MCF 10A (cell line): ENCODE measurements at regions not wholly inside any gene's neighbourhood (a gene's known extent, or its start where the extent isn't known, plus 50 kb on each side); places are given as distances from the start of the nearest gene placed in this dataset.

ENCODE experiments used
- BruUV-seq: library from RNA; stranded (reverse); fragments of 400-500 nt; replicated peaks from 2 replicates; lab custom pipeline; 2021; lab: Mats Ljungman, UMichigan
- CTCF ChIA-PET: fragments of 300-600 bp; sonication (Branson Sonifier 250); formaldehyde crosslinking; extraction: SDS; loops from one replicate; lab custom pipeline; 2021; ENCODE audit warnings: antibody characterized with exemption, inconsistent platforms; lab: Yijun Ruan, JAX
- POLR2A ChIA-PET: fragments of 300-600, 350-650 bp; sonication (Branson Sonifier 250); formaldehyde crosslinking; extraction: SDS; loops from one replicate; lab custom pipeline; 2020; ENCODE audit warnings: antibody characterized with exemption, inconsistent platforms; lab: Yijun Ruan, JAX
- DNase-seq: peaks from one replicate; pipeline ENCODE4 v3.0.0-alpha.2; 2018; ENCODE audit not compliant: unreplicated experiment
- H3K27ac Mint-ChIP-seq: one replicate; pipeline ENCODE4 v1.8.0; 2022; ENCODE audit warnings: mild to moderate bottlenecking, low read depth, mixed read lengths; ENCODE audit not compliant: unreplicated experiment
- H3K27me3 Mint-ChIP-seq: one replicate; pipeline ENCODE4 v1.8.0; 2022; ENCODE audit warnings: mixed read lengths; ENCODE audit not compliant: insufficient read depth, unreplicated experiment
- H3K36me3 Mint-ChIP-seq: one replicate; pipeline ENCODE4 v1.8.0; 2022; ENCODE audit warnings: mild to moderate bottlenecking, moderate library complexity, mixed read lengths; ENCODE audit not compliant: insufficient read depth, unreplicated experiment
- H3K4me1 Mint-ChIP-seq: one replicate; pipeline ENCODE4 v1.8.0; 2022; ENCODE audit warnings: mixed read lengths; ENCODE audit not compliant: insufficient read depth, unreplicated experiment
- H3K4me3 Mint-ChIP-seq: one replicate; pipeline ENCODE4 v1.8.0; 2022; ENCODE audit warnings: mild to moderate bottlenecking, moderate library complexity, mixed read lengths; ENCODE audit not compliant: unreplicated experiment
- H3K9me3 Mint-ChIP-seq: one replicate; pipeline ENCODE4 v1.8.0; 2022; ENCODE audit warnings: mixed read lengths; ENCODE audit not compliant: unreplicated experiment
- intact Hi-C: fragments of 100-400 bp; cut with micrococcal nuclease; formaldehyde crosslinking; loops from 2 replicates; pipeline ENCODE4 v1.14.1; 2022
- TF ChIP-seq, protein P1 (sequence below): fragments of 200-600 bp; IDR thresholded peaks from one replicate; pipeline ENCODE4 v1.8.0; 2022; ENCODE audit warnings: antibody characterized with exemption, mild to moderate bottlenecking; ENCODE audit not compliant: unreplicated experiment

DNA sequence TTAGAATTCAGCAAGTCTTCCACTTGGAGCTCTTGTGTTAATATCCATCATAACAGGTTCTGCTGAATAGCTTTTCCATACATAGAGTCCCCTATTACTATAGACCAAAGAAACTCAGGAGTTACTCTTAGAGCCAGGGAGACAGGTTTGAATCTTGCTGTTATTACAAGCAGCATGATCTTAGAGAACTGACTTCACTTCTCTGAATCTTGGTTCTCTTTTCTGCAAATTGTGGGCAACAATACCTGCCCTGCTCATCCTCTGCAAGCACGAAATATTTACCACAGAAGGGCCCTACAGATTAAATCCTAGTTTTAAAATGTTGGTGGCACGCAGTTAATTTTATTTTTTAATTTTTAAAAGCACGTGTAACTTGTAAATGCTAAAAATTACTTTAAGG is 111.7 kb downstream of the TLR4 start:
- H3K27me3 Mint-ChIP-seq = no peaks in the 10 kb centered on the region
- H3K4me1 Mint-ChIP-seq = no peaks in the 10 kb centered on the region
- BruUV-seq = no TSS peak
- POLR2A ChIA-PET = no interaction called here
- CTCF ChIA-PET = no interaction called here
- peaks cover 16% of the 10 kb centered on the region for H3K9me3 Mint-ChIP-seq
- intact Hi-C loops = no loop called here
- no peak overlapping the region for H3K4me3 Mint-ChIP-seq
- H3K36me3 Mint-ChIP-seq = no peaks in the 10 kb centered on the region
- TF ChIP-seq, protein P1, sequence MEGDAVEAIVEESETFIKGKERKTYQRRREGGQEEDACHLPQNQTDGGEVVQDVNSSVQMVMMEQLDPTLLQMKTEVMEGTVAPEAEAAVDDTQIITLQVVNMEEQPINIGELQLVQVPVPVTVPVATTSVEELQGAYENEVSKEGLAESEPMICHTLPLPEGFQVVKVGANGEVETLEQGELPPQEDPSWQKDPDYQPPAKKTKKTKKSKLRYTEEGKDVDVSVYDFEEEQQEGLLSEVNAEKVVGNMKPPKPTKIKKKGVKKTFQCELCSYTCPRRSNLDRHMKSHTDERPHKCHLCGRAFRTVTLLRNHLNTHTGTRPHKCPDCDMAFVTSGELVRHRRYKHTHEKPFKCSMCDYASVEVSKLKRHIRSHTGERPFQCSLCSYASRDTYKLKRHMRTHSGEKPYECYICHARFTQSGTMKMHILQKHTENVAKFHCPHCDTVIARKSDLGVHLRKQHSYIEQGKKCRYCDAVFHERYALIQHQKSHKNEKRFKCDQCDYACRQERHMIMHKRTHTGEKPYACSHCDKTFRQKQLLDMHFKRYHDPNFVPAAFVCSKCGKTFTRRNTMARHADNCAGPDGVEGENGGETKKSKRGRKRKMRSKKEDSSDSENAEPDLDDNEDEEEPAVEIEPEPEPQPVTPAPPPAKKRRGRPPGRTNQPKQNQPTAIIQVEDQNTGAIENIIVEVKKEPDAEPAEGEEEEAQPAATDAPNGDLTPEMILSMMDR = no peak
- H3K27ac Mint-ChIP-seq = no peak overlapping the region
- no peak for DNase-seq

DNA sequence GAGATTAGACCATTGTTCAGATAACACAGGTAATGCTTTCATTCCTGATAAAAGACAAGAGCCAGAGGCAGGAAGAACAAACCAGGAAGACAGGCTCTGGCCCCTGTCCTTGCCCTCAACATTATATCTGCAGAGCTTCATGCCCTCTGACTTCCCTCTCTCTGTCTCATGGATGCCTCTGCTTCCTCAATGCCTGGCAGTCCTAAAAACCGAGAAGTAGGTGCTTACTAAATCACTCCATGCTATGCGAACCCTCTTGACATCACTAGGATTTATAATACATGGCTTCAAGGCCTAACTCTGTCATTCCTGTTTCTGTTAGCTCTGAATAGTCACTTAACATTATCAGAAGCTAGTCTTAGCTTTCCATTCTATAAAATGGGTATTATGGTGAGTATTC is 117.8 kb downstream of the TLR4 start:
- ChIA-PET POLR2A (no interaction called here), CTCF (no interaction called here)
- BruUV-seq = no TSS peak
- H3K36me3 Mint-ChIP-seq = no peaks in the 10 kb centered on the region
- DNase-seq = no peak
- H3K9me3 Mint-ChIP-seq = peaks cover 20% of the 10 kb centered on the region
- intact Hi-C loops = no loop called here
- no peak overlapping the region for H3K27ac Mint-ChIP-seq
- TF ChIP-seq, protein P1 = no peak
- no peak overlapping the region for H3K4me3 Mint-ChIP-seq
- H3K27me3 Mint-ChIP-seq = no peaks in the 10 kb centered on the region
- no peaks in the 10 kb centered on the region for H3K4me1 Mint-ChIP-seq

DNA sequence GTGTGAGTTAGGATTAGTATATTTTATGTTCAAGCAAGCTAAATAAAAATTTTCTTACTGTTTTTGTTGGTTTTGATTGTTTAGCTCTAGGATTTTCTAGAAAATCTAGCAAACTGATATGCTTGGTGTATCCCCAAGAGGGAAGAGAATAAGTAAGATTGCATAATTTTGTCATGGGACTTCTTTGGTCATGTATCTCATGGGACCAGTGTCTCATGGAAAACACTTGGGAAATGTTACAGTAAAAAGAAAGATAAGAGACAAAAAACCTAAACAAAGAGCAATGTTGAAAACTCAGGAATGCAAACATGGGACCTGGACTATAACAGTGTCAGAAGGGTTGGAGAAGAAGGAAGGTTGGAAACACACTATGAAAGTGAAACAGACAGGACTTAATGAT is 119.4 kb downstream of the TLR4 start:
- no peak overlapping the region for H3K4me3 Mint-ChIP-seq
- H3K9me3 Mint-ChIP-seq = peaks cover 20% of the 10 kb centered on the region
- DNase-seq = no peak
- TF ChIP-seq, protein P1 = no peak
- H3K27ac Mint-ChIP-seq = no peak overlapping the region
- no peaks in the 10 kb centered on the region for H3K36me3 Mint-ChIP-seq
- intact Hi-C loops = no loop called here
- no peaks in the 10 kb centered on the region for H3K4me1 Mint-ChIP-seq
- H3K27me3 Mint-ChIP-seq = no peaks in the 10 kb centered on the region
- CTCF ChIA-PET = interaction anchor here (0.6 kb wide), 1 partner anchor 256 kb away, joined by 3 read pairs; no protein-coding TSS in a partner anchor
- POLR2A ChIA-PET = no interaction called here
- no TSS peak for BruUV-seq

DNA sequence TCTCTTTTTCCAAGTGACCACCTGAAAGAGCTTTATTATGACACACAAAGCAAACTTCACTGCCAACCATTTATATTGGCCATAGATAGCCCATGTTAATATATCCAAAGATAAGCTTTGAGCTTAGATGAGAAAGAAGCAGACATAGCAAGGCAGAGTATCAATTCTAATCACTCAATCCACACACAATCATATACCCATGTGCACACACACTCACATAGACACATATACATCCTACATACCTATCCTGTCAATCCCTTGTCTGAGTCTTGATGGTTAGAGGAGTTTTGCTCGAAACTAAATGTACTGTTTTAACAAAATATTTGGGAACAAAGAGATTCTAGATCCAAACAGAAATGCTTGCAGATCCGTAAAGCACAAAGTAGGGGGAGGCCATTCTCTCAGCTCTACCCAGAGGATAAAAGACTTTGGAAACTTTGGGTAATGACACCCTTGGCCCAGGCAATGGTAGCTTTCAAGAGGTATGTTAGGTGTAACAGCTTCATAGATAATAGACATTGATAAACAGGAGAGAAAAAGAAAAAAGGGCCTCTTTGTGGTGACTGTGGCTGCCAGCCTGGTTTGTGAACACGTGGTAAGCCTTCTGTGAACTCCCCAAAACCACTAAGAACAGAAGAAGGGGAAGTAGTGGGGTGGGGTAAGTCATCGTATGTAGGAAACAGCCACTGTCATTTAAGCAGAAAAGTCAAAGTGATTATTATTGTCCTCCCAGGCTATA is 121.6 kb downstream of the TLR4 start:
- CTCF ChIA-PET = interaction anchor here (0.6 kb wide), 1 partner anchor 141 kb away, joined by 3 read pairs; no protein-coding TSS in a partner anchor
- intact Hi-C loops = no loop called here
- no peak overlapping the region for H3K4me3 Mint-ChIP-seq
- no peak for DNase-seq
- no peaks in the 10 kb centered on the region for H3K36me3 Mint-ChIP-seq
- no peaks in the 10 kb centered on the region for H3K4me1 Mint-ChIP-seq
- H3K27ac Mint-ChIP-seq = no peak overlapping the region
- H3K27me3 Mint-ChIP-seq = no peaks in the 10 kb centered on the region
- TF ChIP-seq, protein P1 = no peak
- POLR2A ChIA-PET = interaction anchor here (0.6 kb wide), 1 partner anchor 60 kb away, joined by 4 read pairs; no protein-coding TSS in a partner anchor
- no TSS peak for BruUV-seq
- H3K9me3 Mint-ChIP-seq = peaks cover 30% of the 10 kb centered on the region
